ENCODE measurements at regions not wholly inside any gene's neighbourhood (a gene's known extent, or its start where the extent isn't known, plus 50 kb on each side); places are given as distances from the start of the nearest gene placed in this dataset.

GRCh38 chr1:38272515-38272914 is 225.9 kb upstream of the POU3F1 start:
- H3K27ac Mint-ChIP-seq, result no peak overlapping the region
- no peaks in the 10 kb centered on the region for H3K36me3 Mint-ChIP-seq
- H3K4me1 Mint-ChIP-seq, result no peaks in the 10 kb centered on the region
- H3K9me3 Mint-ChIP-seq, result no peaks in the 10 kb centered on the region
- H3K4me3 Mint-ChIP-seq, result no peak overlapping the region
- peaks cover 27% of the 10 kb centered on the region for H3K27me3 Mint-ChIP-seq

GRCh38 chr1:38270849-38271633 is 224.4 kb upstream of the POU3F1 start:
- H3K27me3 Mint-ChIP-seq, result peaks cover 27% of the 10 kb centered on the region
- H3K36me3 Mint-ChIP-seq, result no peaks in the 10 kb centered on the region
- H3K4me3 Mint-ChIP-seq, result no peak overlapping the region
- H3K27ac Mint-ChIP-seq, result no peak overlapping the region
- H3K4me1 Mint-ChIP-seq, result no peaks in the 10 kb centered on the region
- H3K9me3 Mint-ChIP-seq, result no peaks in the 10 kb centered on the region

GRCh38 chr1:38269923-38270848 is 223.6 kb upstream of the POU3F1 start:
- Mint-ChIP-seq H3K4me3 (no peak overlapping the region), H3K4me1 (no peaks in the 10 kb centered on the region), H3K36me3 (no peaks in the 10 kb centered on the region), H3K9me3 (no peaks in the 10 kb centered on the region), H3K27ac (no peak overlapping the region), H3K27me3 (peaks cover 24% of the 10 kb centered on the region)

GRCh38 chr1:38268226-38268625 is 221.6 kb upstream of the POU3F1 start:
- Mint-ChIP-seq H3K27me3 (peaks cover 24% of the 10 kb centered on the region), H3K4me3 (no peak overlapping the region), H3K27ac (no peak overlapping the region), H3K9me3 (no peaks in the 10 kb centered on the region), H3K4me1 (no peaks in the 10 kb centered on the region), H3K36me3 (no peaks in the 10 kb centered on the region)

GRCh38 chr1:38267037-38268036 is 220.7 kb upstream of the POU3F1 start:
- Mint-ChIP-seq H3K27ac (no peak overlapping the region), H3K4me1 (no peaks in the 10 kb centered on the region), H3K27me3 (peaks cover 18% of the 10 kb centered on the region), H3K36me3 (no peaks in the 10 kb centered on the region), H3K4me3 (no peak overlapping the region), H3K9me3 (no peaks in the 10 kb centered on the region)

GRCh38 chr1:38266197-38266520 is 219.6 kb upstream of the POU3F1 start:
- no peak overlapping the region for H3K4me3 Mint-ChIP-seq
- H3K36me3 Mint-ChIP-seq, result no peaks in the 10 kb centered on the region
- no peaks in the 10 kb centered on the region for H3K9me3 Mint-ChIP-seq
- no peak overlapping the region for H3K27ac Mint-ChIP-seq
- H3K4me1 Mint-ChIP-seq, result no peaks in the 10 kb centered on the region
- H3K27me3 Mint-ChIP-seq, result peaks cover 13% of the 10 kb centered on the region

GRCh38 chr1:38265293-38266196 is 219.0 kb upstream of the POU3F1 start:
- Mint-ChIP-seq H3K9me3 (no peaks in the 10 kb centered on the region), H3K27me3 (peaks cover 10% of the 10 kb centered on the region), H3K27ac (no peak overlapping the region), H3K4me3 (no peak overlapping the region), H3K4me1 (no peaks in the 10 kb centered on the region), H3K36me3 (no peaks in the 10 kb centered on the region)

GRCh38 chr1:38263438-38263837 is 216.8 kb upstream of the POU3F1 start:
- H3K9me3 Mint-ChIP-seq, result no peaks in the 10 kb centered on the region
- no peak overlapping the region for H3K4me3 Mint-ChIP-seq
- peaks cover 7% of the 10 kb centered on the region for H3K27me3 Mint-ChIP-seq
- H3K27ac Mint-ChIP-seq, result no peak overlapping the region
- no peaks in the 10 kb centered on the region for H3K4me1 Mint-ChIP-seq
- H3K36me3 Mint-ChIP-seq, result no peaks in the 10 kb centered on the region

- no peaks in the 10 kb centered on the region for H3K36me3 Mint-ChIP-seq
- no peaks in the 10 kb centered on the region for H3K9me3 Mint-ChIP-seq
- no peaks in the 10 kb centered on the region for H3K4me1 Mint-ChIP-seq
- no peak overlapping the region for H3K4me3 Mint-ChIP-seq
- H3K27me3 Mint-ChIP-seq, result peaks cover 5% of the 10 kb centered on the region
- no peak overlapping the region for H3K27ac Mint-ChIP-seq
Observed at GRCh38 chr1:38261574-38261973, 215.0 kb upstream of the POU3F1 start.

- no peak overlapping the region for H3K27ac Mint-ChIP-seq
- H3K9me3 Mint-ChIP-seq, result no peaks in the 10 kb centered on the region
- H3K4me3 Mint-ChIP-seq, result no peak overlapping the region
- H3K4me1 Mint-ChIP-seq, result no peaks in the 10 kb centered on the region
- H3K36me3 Mint-ChIP-seq, result no peaks in the 10 kb centered on the region
- H3K27me3 Mint-ChIP-seq, result peaks cover 8% of the 10 kb centered on the region
Observed at GRCh38 chr1:38258085-38258627, 211.6 kb upstream of the POU3F1 start.

GRCh38 chr1:38257374-38257773 is 210.8 kb upstream of the POU3F1 start:
- no peak overlapping the region for H3K4me3 Mint-ChIP-seq

GRCh38 chr1:38256072-38256471 is 209.5 kb upstream of the POU3F1 start:
- Mint-ChIP-seq H3K4me3 (no peak overlapping the region), H3K9me3 (no peaks in the 10 kb centered on the region), H3K27ac (no peak overlapping the region), H3K36me3 (no peaks in the 10 kb centered on the region), H3K27me3 (peaks cover 7% of the 10 kb centered on the region), H3K4me1 (no peaks in the 10 kb centered on the region)

More at GRCh38 chr1:38257374-38257773, 210.8 kb upstream of the POU3F1 start:
- Mint-ChIP-seq H3K36me3 (no peaks in the 10 kb centered on the region), H3K27ac (no peak overlapping the region), H3K27me3 (peaks cover 10% of the 10 kb centered on the region), H3K4me1 (no peaks in the 10 kb centered on the region), H3K9me3 (no peaks in the 10 kb centered on the region)

GRCh38 chr1:38253314-38253713 is 206.7 kb upstream of the POU3F1 start:
- Mint-ChIP-seq H3K9me3 (no peaks in the 10 kb centered on the region), H3K4me1 (no peaks in the 10 kb centered on the region), H3K27me3 (peaks cover 23% of the 10 kb centered on the region), H3K4me3 (no peak overlapping the region), H3K36me3 (no peaks in the 10 kb centered on the region), H3K27ac (no peak overlapping the region)

GRCh38 chr1:38250356-38250755 is 203.8 kb upstream of the POU3F1 start:
- H3K36me3 Mint-ChIP-seq, result no peaks in the 10 kb centered on the region
- no peak overlapping the region for H3K4me3 Mint-ChIP-seq
- H3K4me1 Mint-ChIP-seq, result no peaks in the 10 kb centered on the region
- peaks cover 23% of the 10 kb centered on the region for H3K27me3 Mint-ChIP-seq
- H3K27ac Mint-ChIP-seq, result no peak overlapping the region
- no peaks in the 10 kb centered on the region for H3K9me3 Mint-ChIP-seq

Measured in activated naive CD4-positive, alpha-beta T cell treated with anti-CD3 and anti-CD28 coated beads, Interleukin-2, amount 50 U/mL, for 24 hours (primary cell).